Rectal smooth muscle tissue (tissue), 1 donor: ENCODE measurements at regions not wholly inside any gene's neighbourhood (a gene's known extent, or its start where the extent isn't known, plus 50 kb on each side); places are given as distances from the start of the nearest gene placed in this dataset.

Source experiments
- H3K27ac ChIP-seq: one replicate; pipeline ENCODE4 v1.7.0; 2013; ENCODE audit warnings: low read depth, low read length, inconsistent platforms
- H3K27me3 ChIP-seq: one replicate; pipeline ENCODE4 v1.7.0; 2013; ENCODE audit warnings: low read length; ENCODE audit not compliant: control insufficient read depth, insufficient read depth
- H3K36me3 ChIP-seq: one replicate; pipeline ENCODE4 v1.7.0; 2013; ENCODE audit warnings: low read length; ENCODE audit not compliant: control insufficient read depth, insufficient read depth
- H3K4me1 ChIP-seq: one replicate; pipeline ENCODE4 v1.7.0; 2013; ENCODE audit warnings: low read length; ENCODE audit not compliant: control insufficient read depth, insufficient read depth
- H3K4me3 ChIP-seq: one replicate; pipeline ENCODE4 v1.7.0; 2013; ENCODE audit warnings: low read length
- H3K9ac ChIP-seq: one replicate; pipeline ENCODE4 v1.7.0; 2013; ENCODE audit warnings: low read length

- no peaks in the 10 kb centered on the region for H3K27me3 ChIP-seq
- no peaks in the 10 kb centered on the region for H3K4me1 ChIP-seq
- H3K27ac ChIP-seq: no peak overlapping the region
- no peak overlapping the region for H3K9ac ChIP-seq
- H3K36me3 ChIP-seq: no peaks in the 10 kb centered on the region
- no peak overlapping the region for H3K4me3 ChIP-seq
Measured at GRCh38 chr14:87306409-87307168, 686.4 kb downstream of the GALC start.

GRCh38 chr14:87305345-87305744 lies 687.6 kb downstream of the GALC start:
- no peaks in the 10 kb centered on the region for H3K4me1 ChIP-seq
- H3K9ac ChIP-seq: no peak overlapping the region
- no peak overlapping the region for H3K4me3 ChIP-seq
- H3K27me3 ChIP-seq: no peaks in the 10 kb centered on the region
- H3K36me3 ChIP-seq: no peaks in the 10 kb centered on the region
- no peak overlapping the region for H3K27ac ChIP-seq

GRCh38 chr14:87304404-87304803 lies 688.6 kb downstream of the GALC start:
- H3K27ac ChIP-seq: no peak overlapping the region
- H3K36me3 ChIP-seq: no peaks in the 10 kb centered on the region
- H3K9ac ChIP-seq: no peak overlapping the region
- no peak overlapping the region for H3K4me3 ChIP-seq
- H3K4me1 ChIP-seq: no peaks in the 10 kb centered on the region
- no peaks in the 10 kb centered on the region for H3K27me3 ChIP-seq

- H3K27ac ChIP-seq: no peak overlapping the region
- no peak overlapping the region for H3K4me3 ChIP-seq
- H3K36me3 ChIP-seq: no peaks in the 10 kb centered on the region
- H3K4me1 ChIP-seq: no peaks in the 10 kb centered on the region
- no peaks in the 10 kb centered on the region for H3K27me3 ChIP-seq
- H3K9ac ChIP-seq: no peak overlapping the region
Measured at GRCh38 chr14:87286826-87287225, 706.2 kb downstream of the GALC start.

- Histone ChIP-seq H3K27me3 (no peaks in the 10 kb centered on the region), H3K4me3 (no peak overlapping the region), H3K36me3 (no peaks in the 10 kb centered on the region), H3K9ac (no peak overlapping the region), H3K27ac (no peak overlapping the region), H3K4me1 (no peaks in the 10 kb centered on the region)
Measured at GRCh38 chr14:87286191-87286590, 706.8 kb downstream of the GALC start.

GRCh38 chr14:87285506-87285905 lies 707.5 kb downstream of the GALC start:
- Histone ChIP-seq H3K4me3 (no peak overlapping the region), H3K27ac (no peak overlapping the region), H3K4me1 (no peaks in the 10 kb centered on the region), H3K9ac (no peak overlapping the region), H3K36me3 (no peaks in the 10 kb centered on the region), H3K27me3 (no peaks in the 10 kb centered on the region)

- Histone ChIP-seq H3K27me3 (no peaks in the 10 kb centered on the region), H3K9ac (no peak overlapping the region), H3K36me3 (no peaks in the 10 kb centered on the region), H3K4me3 (no peak overlapping the region), H3K27ac (no peak overlapping the region), H3K4me1 (no peaks in the 10 kb centered on the region)
Measured at GRCh38 chr14:87283547-87283946, 709.4 kb downstream of the GALC start.

GRCh38 chr14:87282266-87282665 lies 710.7 kb downstream of the GALC start:
- Histone ChIP-seq H3K9ac (no peak overlapping the region), H3K27ac (no peak overlapping the region), H3K4me3 (no peak overlapping the region), H3K36me3 (no peaks in the 10 kb centered on the region), H3K4me1 (no peaks in the 10 kb centered on the region), H3K27me3 (no peaks in the 10 kb centered on the region)

- Histone ChIP-seq H3K4me3 (no peak overlapping the region), H3K27me3 (no peaks in the 10 kb centered on the region), H3K36me3 (no peaks in the 10 kb centered on the region), H3K27ac (no peak overlapping the region), H3K9ac (no peak overlapping the region), H3K4me1 (no peaks in the 10 kb centered on the region)
Measured at GRCh38 chr14:87278415-87278814, 714.6 kb downstream of the GALC start.

GRCh38 chr14:87271331-87271730 lies 721.7 kb downstream of the GALC start:
- Histone ChIP-seq H3K36me3 (no peaks in the 10 kb centered on the region), H3K4me1 (no peaks in the 10 kb centered on the region), H3K9ac (no peak overlapping the region), H3K4me3 (no peak overlapping the region), H3K27ac (no peak overlapping the region), H3K27me3 (no peaks in the 10 kb centered on the region)

GRCh38 chr14:87268997-87269396 lies 724.0 kb downstream of the GALC start:
- Histone ChIP-seq H3K4me3 (no peak overlapping the region), H3K9ac (no peak overlapping the region), H3K4me1 (no peaks in the 10 kb centered on the region), H3K27me3 (no peaks in the 10 kb centered on the region), H3K27ac (no peak overlapping the region), H3K36me3 (no peaks in the 10 kb centered on the region)

GRCh38 chr14:87264796-87265195 lies 728.2 kb downstream of the GALC start:
- H3K9ac ChIP-seq: no peak overlapping the region
- H3K27me3 ChIP-seq: no peaks in the 10 kb centered on the region
- no peak overlapping the region for H3K4me3 ChIP-seq
- no peaks in the 10 kb centered on the region for H3K36me3 ChIP-seq
- no peaks in the 10 kb centered on the region for H3K4me1 ChIP-seq
- H3K27ac ChIP-seq: no peak overlapping the region

- Histone ChIP-seq H3K27ac (no peak overlapping the region), H3K27me3 (no peaks in the 10 kb centered on the region), H3K4me1 (no peaks in the 10 kb centered on the region), H3K4me3 (no peak overlapping the region), H3K36me3 (no peaks in the 10 kb centered on the region), H3K9ac (no peak overlapping the region)
Measured at GRCh38 chr14:87264272-87264785, 728.7 kb downstream of the GALC start.
